ENCODE measurements at regions not wholly inside any gene's neighbourhood (a gene's known extent, or its start where the extent isn't known, plus 50 kb on each side); places are given as distances from the start of the nearest gene placed in this dataset.

- CTCF ChIA-PET: no interaction called here
- dilution Hi-C loops (cut with MboI; ENCODE audit: extremely low pct_ligation_motif_present, low sequenced_read_pairs) (no loop called here), intact Hi-C loops (cut with micrococcal nuclease) (no loop called here)
- BruUV-seq (replicated peaks): no TSS peak
- Histone ChIP-seq H3K4me3 (replicated peaks in 1 of 3; ENCODE audit: insufficient read depth in 1 of 3, low read depth in 1 of 3, low read length in 3 of 3) (no peak overlapping the region), H3K27ac (ENCODE audit: insufficient read depth, low read depth, low read length) (no peak overlapping the region), H2AFZ (ENCODE audit: low read depth, low read length) (no peak overlapping the region), H4K20me1 (replicated peaks; ENCODE audit: control insufficient read depth, extremely low read depth, insufficient read depth, low read length) (no peaks in the 10 kb centered on the region), H3K4me1 (ENCODE audit: control insufficient read depth, extremely low read depth, insufficient read depth, low read length) (no peaks in the 10 kb centered on the region), H3K36me3 (ENCODE audit: control insufficient read depth in 2 of 2, extremely low read depth in 1 of 2, insufficient read depth in 2 of 2, low read length in 2 of 2) (no peaks in the 10 kb centered on the region), H3K9ac (replicated peaks; ENCODE audit: extremely low read depth, insufficient read depth, low read length) (no peak overlapping the region), H3K79me2 (ENCODE audit: control insufficient read depth, insufficient read depth, low read length) (no peaks in the 10 kb centered on the region), H3K27me3 (ENCODE audit: control insufficient read depth in 2 of 2, insufficient read depth in 2 of 2, low read length in 2 of 2) (no peaks in the 10 kb centered on the region), H3K9me3 (replicated peaks; ENCODE audit: control insufficient read depth, insufficient read depth, low read length) (no peaks in the 10 kb centered on the region), H3K9me1 (replicated peaks; ENCODE audit: control insufficient read depth, extremely low read depth, insufficient read depth, low read length) (no peaks in the 10 kb centered on the region), H3K4me2 (ENCODE audit: insufficient read depth, low read length) (no peak overlapping the region)
- POLR2A ChIA-PET: no interaction called here
- TF ChIP-seq FOS (IDR thresholded peaks at IDR 0.05; ENCODE audit: borderline replicate concordance, insufficient read depth, low read length): no peak
- no peak for TF ChIP-seq POLR2AphosphoS5 (IDR thresholded peaks at IDR 0.05; ENCODE audit: insufficient read depth, low read depth, low read length)
- TF ChIP-seq CTCF (IDR thresholded peaks at IDR 0.05; ENCODE audit: extremely low read depth in 1 of 2, insufficient read depth in 1 of 2, low read depth in 1 of 2, low read length in 2 of 2): no peak
- no peak for TF ChIP-seq GATA2 (IDR thresholded peaks at IDR 0.05; ENCODE audit: insufficient read depth, insufficient read length, low read depth, low read length)
- DNase-seq (ENCODE audit: low read depth, low spot score) (no peak), FAIRE-seq (no peak)
Measured at GRCh38 chr18:47728921-47729320, 201.5 kb downstream of the SMAD2 start.

- ChIA-PET CTCF (no interaction called here), POLR2A (no interaction called here)
- Histone ChIP-seq H3K9me3 (replicated peaks; ENCODE audit: control insufficient read depth, insufficient read depth, low read length) (no peaks in the 10 kb centered on the region), H3K4me3 (replicated peaks in 1 of 3; ENCODE audit: insufficient read depth in 1 of 3, low read depth in 1 of 3, low read length in 3 of 3) (no peak overlapping the region), H3K79me2 (ENCODE audit: control insufficient read depth, insufficient read depth, low read length) (no peaks in the 10 kb centered on the region), H3K27ac (ENCODE audit: insufficient read depth, low read depth, low read length) (no peak overlapping the region), H3K4me1 (ENCODE audit: control insufficient read depth, extremely low read depth, insufficient read depth, low read length) (no peaks in the 10 kb centered on the region), H3K27me3 (ENCODE audit: control insufficient read depth in 2 of 2, insufficient read depth in 2 of 2, low read length in 2 of 2) (no peaks in the 10 kb centered on the region), H3K9me1 (replicated peaks; ENCODE audit: control insufficient read depth, extremely low read depth, insufficient read depth, low read length) (no peaks in the 10 kb centered on the region), H4K20me1 (replicated peaks; ENCODE audit: control insufficient read depth, extremely low read depth, insufficient read depth, low read length) (no peaks in the 10 kb centered on the region), H3K9ac (replicated peaks; ENCODE audit: extremely low read depth, insufficient read depth, low read length) (no peak overlapping the region), H2AFZ (ENCODE audit: low read depth, low read length) (no peak overlapping the region), H3K4me2 (ENCODE audit: insufficient read depth, low read length) (no peak overlapping the region), H3K36me3 (ENCODE audit: control insufficient read depth in 2 of 2, extremely low read depth in 1 of 2, insufficient read depth in 2 of 2, low read length in 2 of 2) (no peaks in the 10 kb centered on the region)
- intact Hi-C loops (cut with micrococcal nuclease) (no loop called here), dilution Hi-C loops (cut with MboI; ENCODE audit: extremely low pct_ligation_motif_present, low sequenced_read_pairs) (no loop called here)
- DNase-seq (ENCODE audit: low read depth, low spot score): no peak
- no TSS peak for BruUV-seq (replicated peaks)
- TF ChIP-seq CTCF (IDR thresholded peaks at IDR 0.05; ENCODE audit: extremely low read depth in 1 of 2, insufficient read depth in 1 of 2, low read depth in 1 of 2, low read length in 2 of 2) (no peak), GATA2 (IDR thresholded peaks at IDR 0.05; ENCODE audit: insufficient read depth, insufficient read length, low read depth, low read length) (no peak), POLR2AphosphoS5 (IDR thresholded peaks at IDR 0.05; ENCODE audit: insufficient read depth, low read depth, low read length) (no peak), FOS (IDR thresholded peaks at IDR 0.05; ENCODE audit: borderline replicate concordance, insufficient read depth, low read length) (no peak), MAX (IDR thresholded peaks at IDR 0.05; ENCODE audit: insufficient read depth, insufficient read length) (no peak), EZH2 (IDR thresholded peaks at IDR 0.05; ENCODE audit: borderline replicate concordance, low read depth, low read length, severe bottlenecking) (no peak), JUN (IDR thresholded peaks at IDR 0.05; ENCODE audit: borderline replicate concordance, insufficient read depth, insufficient read length, low read depth) (no peak), POLR2A (IDR thresholded peaks at IDR 0.05; ENCODE audit: low read depth, low read length) (no peak), MYC (IDR thresholded peaks at IDR 0.05; ENCODE audit: low read depth, low read length) (no peak)
- FAIRE-seq: no peak
Measured at GRCh38 chr18:47727409-47727808, 203.1 kb downstream of the SMAD2 start.
